PC-9 (cell line): ENCODE measurements at regions not wholly inside any gene's neighbourhood (a gene's known extent, or its start where the extent isn't known, plus 50 kb on each side); places are given as distances from the start of the nearest gene placed in this dataset.

Experiments
- BruUV-seq: library from RNA; stranded (reverse); fragments of 400-500 nt; replicated peaks from 2 replicates; lab custom pipeline; 2021; lab: Mats Ljungman, UMichigan
- CTCF ChIA-PET: fragments of 300-600 bp; sonication (Branson Sonifier 250); formaldehyde crosslinking; loops from one replicate; lab custom pipeline; 2022; ENCODE audit warnings: antibody characterized with exemption; lab: Charles Lee
- POLR2A ChIA-PET: fragments of 300-600 bp; sonication (Branson Sonifier 250); formaldehyde crosslinking; loops from one replicate; lab custom pipeline; 2022; ENCODE audit warnings: antibody characterized with exemption; ENCODE audit not compliant: unreplicated experiment; lab: Charles Lee
- DNase-seq, 2 experiments: peaks; one replicate each; pipeline versions ENCODE4 v3.0.0 to v3.0.0-alpha.2; 2015 to 2022; ENCODE audit warnings: mixed read lengths in 1 of 2
- H2AFZ ChIP-seq: fragments of 200-600 bp; sonication (generic); 2 replicates; pipeline ENCODE4 v1.8.1; 2017; ENCODE audit warnings: antibody characterized with exemption
- H3F3A ChIP-seq: fragments of 200-600 bp; sonication (generic); 2 replicates; pipeline ENCODE4 v1.8.1; 2017; ENCODE audit warnings: antibody characterized with exemption, mild to moderate bottlenecking, low read depth; ENCODE audit not compliant: insufficient read depth
- H3K27ac ChIP-seq: fragments of 200-600 bp; sonication (generic); 2 replicates; pipeline ENCODE4 v1.6.1; 2016; ENCODE audit warnings: mixed run types
- H3K27me3 ChIP-seq: fragments of 200-600 bp; sonication (generic); 2 replicates; pipeline ENCODE4 v1.6.1; 2016; ENCODE audit warnings: low read depth, mixed run types; ENCODE audit not compliant: insufficient read depth
- H3K36me3 ChIP-seq: fragments of 200-600 bp; sonication (generic); 2 replicates; pipeline ENCODE4 v1.6.1; 2016; ENCODE audit warnings: low read depth, mixed run types
- H3K4me1 ChIP-seq: fragments of 200-600 bp; sonication (generic); replicated peaks from 2 replicates; pipeline ENCODE4 v1.6.1; 2016; ENCODE audit warnings: mixed run types; ENCODE audit not compliant: insufficient read depth
- H3K4me2 ChIP-seq: fragments of 200-600 bp; sonication (generic); 2 replicates; pipeline ENCODE4 v1.6.1; 2017; ENCODE audit warnings: mixed run types
- H3K4me3 ChIP-seq: fragments of 200-600 bp; sonication (generic); 2 replicates; pipeline ENCODE4 v1.6.1; 2016; ENCODE audit warnings: mixed run types
- H3K79me2 ChIP-seq: fragments of 200-600 bp; sonication (generic); 2 replicates; pipeline ENCODE4 v1.6.1; 2017; ENCODE audit warnings: low read depth, mixed run types
- H3K9me2 ChIP-seq: fragments of 200-600 bp; sonication (generic); 2 replicates; pipeline ENCODE4 v1.8.1; 2017; ENCODE audit warnings: mild to moderate bottlenecking; ENCODE audit not compliant: insufficient read depth
- H3K9me3 ChIP-seq: fragments of 200-600 bp; sonication (generic); 2 replicates; pipeline ENCODE4 v1.8.1; 2016; ENCODE audit warnings: low read depth; ENCODE audit not compliant: insufficient read depth
- H4K20me1 ChIP-seq: fragments of 200-600 bp; sonication (generic); 2 replicates; pipeline ENCODE4 v1.8.1; 2017; ENCODE audit not compliant: insufficient read depth
- EZH2 ChIP-seq: fragments of 200-600 bp; sonication (generic); IDR thresholded peaks from 2 replicates; pipeline ENCODE4 v1.8.0; 2017; ENCODE audit warnings: antibody characterized with exemption, low read depth
- intact Hi-C: fragments of 100-400 bp; cut with micrococcal nuclease; formaldehyde crosslinking; loops from one replicate; pipeline ENCODE4 v1.10.0; 2022; ENCODE audit not compliant: unreplicated experiment
- TF ChIP-seq, protein P1 (sequence below): fragments of 200-600 bp; sonication (generic); conservative IDR thresholded peaks from 2 replicates; pipeline ENCODE4 v1.6.1; 2017; ENCODE audit warnings: mixed run types, antibody characterized with exemption, mild to moderate bottlenecking, moderate library complexity

DNA sequence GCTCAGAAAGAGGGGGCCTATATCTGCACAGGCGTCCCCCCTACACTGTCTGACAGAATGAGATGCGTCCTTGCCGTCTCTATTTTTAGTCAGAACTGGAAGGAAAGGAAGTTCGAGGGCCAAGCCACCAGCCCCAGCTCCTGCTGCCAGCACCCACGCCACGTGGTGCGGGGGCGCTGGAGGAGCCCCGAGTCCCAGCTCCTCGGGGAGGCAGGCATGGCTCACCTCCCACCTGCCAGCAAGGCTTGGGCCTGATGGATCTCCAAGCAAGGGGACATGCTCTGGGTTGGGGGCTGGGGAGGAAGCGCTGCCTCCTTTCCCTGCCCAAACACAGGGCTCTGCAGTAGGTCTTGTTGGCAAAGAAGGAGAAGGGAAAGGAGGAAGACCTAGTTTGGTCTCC is 80.3 kb upstream of the ARAP3 start:
- Histone ChIP-seq H3K4me2 (no peak overlapping the region), H3K4me1 (peaks cover 10% of the 10 kb centered on the region), H3K27me3 (no peaks in the 10 kb centered on the region), H3F3A (no peaks in the 10 kb centered on the region), H4K20me1 (no peaks in the 10 kb centered on the region), H3K9me2 (no peaks in the 10 kb centered on the region), H3K36me3 (no peaks in the 10 kb centered on the region), H3K4me3 (no peak overlapping the region), H2AFZ (no peak overlapping the region), H3K9me3 (no peaks in the 10 kb centered on the region), H3K27ac (no peak overlapping the region), H3K79me2 (no peaks in the 10 kb centered on the region)
- ChIA-PET POLR2A (no interaction called here), CTCF (no interaction called here)
- intact Hi-C loops, result no loop called here
- no peak for DNase-seq
- TF ChIP-seq EZH2, result no peak
- TF ChIP-seq, protein P1, sequence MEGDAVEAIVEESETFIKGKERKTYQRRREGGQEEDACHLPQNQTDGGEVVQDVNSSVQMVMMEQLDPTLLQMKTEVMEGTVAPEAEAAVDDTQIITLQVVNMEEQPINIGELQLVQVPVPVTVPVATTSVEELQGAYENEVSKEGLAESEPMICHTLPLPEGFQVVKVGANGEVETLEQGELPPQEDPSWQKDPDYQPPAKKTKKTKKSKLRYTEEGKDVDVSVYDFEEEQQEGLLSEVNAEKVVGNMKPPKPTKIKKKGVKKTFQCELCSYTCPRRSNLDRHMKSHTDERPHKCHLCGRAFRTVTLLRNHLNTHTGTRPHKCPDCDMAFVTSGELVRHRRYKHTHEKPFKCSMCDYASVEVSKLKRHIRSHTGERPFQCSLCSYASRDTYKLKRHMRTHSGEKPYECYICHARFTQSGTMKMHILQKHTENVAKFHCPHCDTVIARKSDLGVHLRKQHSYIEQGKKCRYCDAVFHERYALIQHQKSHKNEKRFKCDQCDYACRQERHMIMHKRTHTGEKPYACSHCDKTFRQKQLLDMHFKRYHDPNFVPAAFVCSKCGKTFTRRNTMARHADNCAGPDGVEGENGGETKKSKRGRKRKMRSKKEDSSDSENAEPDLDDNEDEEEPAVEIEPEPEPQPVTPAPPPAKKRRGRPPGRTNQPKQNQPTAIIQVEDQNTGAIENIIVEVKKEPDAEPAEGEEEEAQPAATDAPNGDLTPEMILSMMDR, result no peak
- BruUV-seq, result no TSS peak

DNA sequence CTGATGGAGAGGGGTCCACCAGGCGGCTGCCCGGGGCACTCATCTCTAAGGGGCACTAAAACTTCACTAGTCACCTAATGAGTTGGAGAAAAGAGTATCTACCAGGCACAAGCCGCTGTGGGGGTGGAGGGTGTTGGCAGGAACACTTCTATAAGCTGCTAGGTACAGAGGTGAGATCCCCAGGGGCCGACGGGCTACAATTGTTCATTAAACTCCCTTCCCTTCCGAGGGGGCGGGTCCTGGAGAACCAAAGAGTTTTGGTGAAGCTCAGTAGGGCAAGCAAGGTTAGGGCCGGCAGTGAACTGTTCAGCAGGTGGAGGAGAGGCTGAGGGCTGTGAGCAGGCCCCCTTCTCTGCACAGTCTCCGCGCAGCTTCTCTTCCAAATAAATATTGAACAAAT is 78.7 kb upstream of the ARAP3 start:
- no peaks in the 10 kb centered on the region for H4K20me1 ChIP-seq
- ChIA-PET CTCF (no interaction called here), POLR2A (interaction anchor here (0.6 kb wide), 1 partner anchor 23 kb away, joined by 5 read pairs; no protein-coding TSS in a partner anchor)
- no peaks in the 10 kb centered on the region for H3K36me3 ChIP-seq
- no peaks in the 10 kb centered on the region for H3K79me2 ChIP-seq
- no peak overlapping the region for H3K4me2 ChIP-seq
- H3F3A ChIP-seq, result no peaks in the 10 kb centered on the region
- H3K4me3 ChIP-seq, result no peak overlapping the region
- DNase-seq, result no peak
- intact Hi-C loops, result no loop called here
- no TSS peak for BruUV-seq
- H3K4me1 ChIP-seq, result peaks cover 14% of the 10 kb centered on the region
- H3K27me3 ChIP-seq, result no peaks in the 10 kb centered on the region
- no peaks in the 10 kb centered on the region for H3K9me2 ChIP-seq
- TF ChIP-seq, protein P1, result no peak
- no peak for TF ChIP-seq EZH2
- no peak overlapping the region for H3K27ac ChIP-seq
- no peaks in the 10 kb centered on the region for H3K9me3 ChIP-seq
- H2AFZ ChIP-seq, result no peak overlapping the region

DNA sequence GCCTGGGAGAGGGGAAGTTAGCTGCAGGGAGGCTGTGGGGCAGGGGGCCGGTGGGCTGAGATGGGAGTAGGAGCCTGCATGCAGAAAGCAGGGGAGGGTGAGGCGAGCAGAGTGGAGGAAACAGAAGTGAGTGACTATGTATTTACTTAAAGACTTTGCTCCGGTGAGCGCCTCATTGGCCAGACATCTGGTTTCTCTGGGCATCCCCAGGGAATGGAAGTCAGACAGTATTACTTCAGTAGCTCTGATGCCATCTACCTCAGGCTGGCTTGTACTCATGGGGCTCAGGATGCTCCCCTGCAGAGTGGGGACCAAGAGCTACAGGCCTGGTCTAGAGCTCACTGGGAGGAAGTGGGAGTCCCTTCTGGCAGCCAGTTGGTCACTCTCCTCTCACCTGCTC is 78.2 kb upstream of the ARAP3 start:
- no peaks in the 10 kb centered on the region for H3K9me3 ChIP-seq
- POLR2A ChIA-PET, result no interaction called here

More for the DNA sequence above, 78.2 kb upstream of the ARAP3 start:
- Histone ChIP-seq H3K4me1 (peaks cover 14% of the 10 kb centered on the region), H3K36me3 (no peaks in the 10 kb centered on the region), H3K79me2 (no peaks in the 10 kb centered on the region), H3K4me3 (no peak overlapping the region), H3K27me3 (no peaks in the 10 kb centered on the region), H3K4me2 (no peak overlapping the region), H2AFZ (no peak overlapping the region), H4K20me1 (no peaks in the 10 kb centered on the region), H3K27ac (no peak overlapping the region), H3K9me2 (no peaks in the 10 kb centered on the region), H3F3A (no peaks in the 10 kb centered on the region)
- DNase-seq, result no peak
- TF ChIP-seq, protein P1, result no peak
- no peak for TF ChIP-seq EZH2
- BruUV-seq, result no TSS peak
- intact Hi-C loops, result no loop called here
- CTCF ChIA-PET, result no interaction called here
